Kidney (tissue), 13 donors: ENCODE measurements at regions not wholly inside any gene's neighbourhood (a gene's known extent, or its start where the extent isn't known, plus 50 kb on each side); places are given as distances from the start of the nearest gene placed in this dataset.
"Not testable (repeated sequence)": the region's sequence is repeated elsewhere in the genome, so short reads cannot be mapped to it uniquely, and the experiment has no call there.

Source experiments
- DNase-seq, 5 donors: peaks; one replicate each; pipeline ENCODE4 v3.0.0-alpha.2; 2013 to 2020
- FAIRE-seq: peaks from 2 replicates; lab custom pipeline; 2012; peaks lifted over from hg19 to GRCh38; lab: Jason Lieb, UNC
- H3K27ac ChIP-seq, 2 donors: one replicate each; pipeline ENCODE4 v1.7.0; 2013; ENCODE audit warnings: low read depth in 2 of 2, low read length in 2 of 2, inconsistent platforms in 1 of 2
- H3K27me3 ChIP-seq: one replicate; pipeline ENCODE4 v1.7.1; 2013; ENCODE audit warnings: low read length, inconsistent platforms; ENCODE audit not compliant: control insufficient read depth, insufficient read depth
- H3K36me3 ChIP-seq, 3 donors: one replicate each; pipeline versions ENCODE4 v1.7.0 to v1.7.1; 2013; ENCODE audit warnings: low read length in 3 of 3, control low read depth in 1 of 3, inconsistent platforms in 1 of 3; ENCODE audit not compliant: insufficient read depth in 3 of 3, control insufficient read depth in 2 of 3
- H3K4me1 ChIP-seq, 3 donors: one replicate each; pipeline versions ENCODE4 v1.7.0 to v1.7.1; 2013; ENCODE audit warnings: low read length in 3 of 3, inconsistent platforms in 1 of 3, low read depth in 1 of 3; ENCODE audit not compliant: control insufficient read depth in 2 of 3, insufficient read depth in 2 of 3
- H3K4me3 ChIP-seq, 3 donors: one replicate each; pipeline versions ENCODE4 v1.7.0 to v1.8.1; 2013; ENCODE audit warnings: low read length in 3 of 3, control low read depth in 1 of 3, inconsistent platforms in 1 of 3
- H3K9ac ChIP-seq, 3 donors: one replicate each; pipeline versions ENCODE4 v1.7.0 to v1.7.1; 2013; ENCODE audit warnings: low read length in 3 of 3, control low read depth in 1 of 3, inconsistent platforms in 1 of 3
- H3K9me3 ChIP-seq, 3 donors: one replicate each; pipeline versions ENCODE4 v1.7.0 to v1.7.1; 2013; ENCODE audit warnings: low read length in 3 of 3, control low read depth in 1 of 3, inconsistent platforms in 1 of 3; ENCODE audit not compliant: control insufficient read depth in 2 of 3, insufficient read depth in 1 of 3
- CTCF ChIP-seq: IDR thresholded peaks from 3 replicates; pipeline ENCODE4 v1.5.1; 2012; ENCODE audit warnings: mild to moderate bottlenecking, moderate library complexity, borderline replicate concordance; ENCODE audit not compliant: insufficient read depth; ENCODE audit errors: extremely low read depth
- intact Hi-C: fragments of 100-400 bp; cut with DNase I; formaldehyde crosslinking; loops from one replicate; pipeline ENCODE4 v1.11.1; 2022
- donor health status: control.
- donor health status: control.
- donor health status: control.
- donor health status: control.
- donor health status: control.
- donor health status: DM: yes; HTN: yes; CAD: no.
- donor health status: Normal renal cell carcinoma (clear cell type).

- no peak overlapping the region for H3K4me3 ChIP-seq
- H3K27ac ChIP-seq: no peak overlapping the region
- no peak for TF ChIP-seq CTCF
- intact Hi-C loops: no loop called here
- no peak for DNase-seq
- H3K9ac ChIP-seq: no peak overlapping the region
- H3K4me1 ChIP-seq: no peaks in the 10 kb centered on the region
- no peaks in the 10 kb centered on the region for H3K9me3 ChIP-seq
- no peaks in the 10 kb centered on the region for H3K36me3 ChIP-seq
- no peaks in the 10 kb centered on the region for H3K27me3 ChIP-seq
- FAIRE-seq: no peak
These were observed 374.2 kb upstream of the F9 start for GRCh38 chrX:139156356-139156755.

- not testable (repeated sequence) for H3K36me3 ChIP-seq
These were observed 383.9 kb upstream of the F9 start for GRCh38 chrX:139146625-139147024.

GRCh38 chrX:139141370-139141769 is 389.2 kb upstream of the F9 start:
- no peak overlapping the region for H3K4me3 ChIP-seq
- no peak for DNase-seq
- TF ChIP-seq CTCF: no peak
- no peak for FAIRE-seq
- H3K9me3 ChIP-seq: no peaks in the 10 kb centered on the region
- H3K27ac ChIP-seq: no peak overlapping the region
- H3K27me3 ChIP-seq: no peaks in the 10 kb centered on the region
- H3K36me3 ChIP-seq: no peaks in the 10 kb centered on the region
- no peak overlapping the region for H3K9ac ChIP-seq
- intact Hi-C loops: no loop called here
- H3K4me1 ChIP-seq: no peaks in the 10 kb centered on the region

More at GRCh38 chrX:139146625-139147024, 383.9 kb upstream of the F9 start:
- H3K4me3 ChIP-seq, H3K9me3 ChIP-seq, H3K4me1 ChIP-seq, DNase-seq, H3K9ac ChIP-seq, FAIRE-seq, H3K27me3 ChIP-seq, H3K27ac ChIP-seq, intact Hi-C loops: not testable (repeated sequence)

- no peak for TF ChIP-seq CTCF
- FAIRE-seq (no peak), DNase-seq (no peak)
- no peak overlapping the region for H3K9ac ChIP-seq
- no peak overlapping the region for H3K4me3 ChIP-seq
- peaks cover 2% of the 10 kb centered on the region for H3K27me3 ChIP-seq
- no peaks in the 10 kb centered on the region for H3K4me1 ChIP-seq
- intact Hi-C loops: no loop called here
- H3K36me3 ChIP-seq: no peaks in the 10 kb centered on the region
- H3K9me3 ChIP-seq: no peaks in the 10 kb centered on the region
- H3K27ac ChIP-seq: no peak overlapping the region
These were observed 396.2 kb upstream of the F9 start for GRCh38 chrX:139134316-139134715.
